Neural cell (in vitro differentiated cells): ENCODE measurements at regions not wholly inside any gene's neighbourhood (a gene's known extent, or its start where the extent isn't known, plus 50 kb on each side); places are given as distances from the start of the nearest gene placed in this dataset.

Experiments used
- H2AFZ ChIP-seq: fragments of 200-600, 300-800 bp; sonication (generic), shearing (Covaris generic); 2 replicates; pipeline ENCODE4 v1.6.0; 2014; ENCODE audit warnings: low read depth, mild to moderate bottlenecking, antibody characterized with exemption, low read length, moderate library complexity
- H3F3A ChIP-seq: fragments of 200-600 bp; shearing (Covaris generic); 2 replicates; pipeline ENCODE4 v1.6.1; 2016; ENCODE audit warnings: mild to moderate bottlenecking, moderate library complexity, mixed read lengths, antibody characterized with exemption, low read length; ENCODE audit not compliant: insufficient read depth, poor library complexity, severe bottlenecking
- H3K27ac ChIP-seq: fragments of 200-600, 300-800 bp; sonication (generic), shearing (Covaris generic); 2 replicates; pipeline ENCODE4 v1.5.1; 2014; ENCODE audit warnings: mild to moderate bottlenecking, low read length, moderate library complexity
- H3K27me3 ChIP-seq: fragments of 300-800, 200-600 bp; sonication (generic), shearing (Covaris generic); 2 replicates; pipeline ENCODE4 v1.6.0; 2014; ENCODE audit warnings: mild to moderate bottlenecking, low read depth, low read length, moderate library complexity; ENCODE audit not compliant: insufficient read depth
- H3K36me3 ChIP-seq: fragments of 300-800, 200-600 bp; sonication (generic), shearing (Covaris generic); 2 replicates; pipeline ENCODE4 v1.5.1; 2014; ENCODE audit warnings: mild to moderate bottlenecking, antibody characterized with exemption, low read length, moderate library complexity; ENCODE audit not compliant: insufficient read depth
- H3K4me2 ChIP-seq: fragments of 300-800, 200-600 bp; sonication (generic), shearing (Covaris generic); 2 replicates; pipeline ENCODE4 v1.6.0; 2014; ENCODE audit warnings: mild to moderate bottlenecking, low read length
- H3K4me3 ChIP-seq: fragments of 300-800, 200-600 bp; sonication (generic), shearing (Covaris generic); 2 replicates; pipeline ENCODE4 v1.5.1; 2014; ENCODE audit warnings: mild to moderate bottlenecking, low read length, moderate library complexity
- H3K79me2 ChIP-seq: fragments of 200-600 bp; shearing (Covaris generic); replicated peaks from 2 replicates; pipeline ENCODE4 v1.6.0; 2014; ENCODE audit warnings: mild to moderate bottlenecking, low read length, moderate library complexity; ENCODE audit not compliant: insufficient read depth
- H3K9ac ChIP-seq: fragments of 300-800, 200-600 bp; sonication (generic), shearing (Covaris generic); 2 replicates; pipeline ENCODE4 v1.6.1; 2016; ENCODE audit warnings: mild to moderate bottlenecking, low read length, mixed read lengths
- H3K9me2 ChIP-seq: fragments of 200-600 bp; shearing (Covaris generic); 2 replicates; pipeline ENCODE4 v1.6.1; 2016; ENCODE audit warnings: mild to moderate bottlenecking, low read length, mixed read lengths; ENCODE audit not compliant: insufficient read depth
- H3K9me3 ChIP-seq: fragments of 200-600, 300-800 bp; sonication (generic), shearing (Covaris generic); 2 replicates; pipeline ENCODE4 v1.6.1; 2016; ENCODE audit warnings: mild to moderate bottlenecking, mixed run types, low read length, moderate library complexity, mixed read lengths
- H4K20me1 ChIP-seq: fragments of 200-600 bp; shearing (Covaris generic); 2 replicates; pipeline ENCODE4 v1.6.1; 2016; ENCODE audit warnings: mild to moderate bottlenecking, mixed run types; ENCODE audit not compliant: insufficient read depth
- EP300 ChIP-seq: fragments of 450-650 bp; conservative IDR thresholded peaks from 2 replicates; pipeline ENCODE4 v1.6.1; 2014; ENCODE audit warnings: antibody characterized with exemption, mild to moderate bottlenecking, moderate library complexity; ENCODE audit not compliant: poor library complexity, severe bottlenecking
- EZH2 ChIP-seq: fragments of 200-600, 300-800 bp; shearing (Covaris generic), sonication (generic); IDR thresholded peaks from 2 replicates; pipeline ENCODE4 v1.6.1; 2014; ENCODE audit warnings: antibody characterized with exemption, low read length, borderline replicate concordance, mild to moderate bottlenecking; ENCODE audit not compliant: insufficient read depth, poor library complexity, severe bottlenecking
- MXI1 ChIP-seq: fragments of 450-650 bp; conservative IDR thresholded peaks from 2 replicates; pipeline ENCODE4 v1.6.1; 2014; ENCODE audit warnings: antibody characterized with exemption, mild to moderate bottlenecking; ENCODE audit not compliant: poor library complexity, severe bottlenecking
- POLR2AphosphoS5 ChIP-seq: IDR thresholded peaks from 2 replicates; pipeline ENCODE4 v1.6.1; 2012
- RAD21 ChIP-seq: fragments of 450-650 bp; conservative IDR thresholded peaks from 2 replicates; pipeline ENCODE4 v1.6.1; 2014; ENCODE audit warnings: antibody characterized with exemption, mild to moderate bottlenecking, moderate library complexity
- SMC3 ChIP-seq: fragments of 450-650 bp; conservative IDR thresholded peaks from 2 replicates; pipeline ENCODE4 v1.6.1; 2014; ENCODE audit warnings: antibody characterized with exemption, mild to moderate bottlenecking, moderate library complexity; ENCODE audit not compliant: poor library complexity
- TAF1 ChIP-seq: IDR thresholded peaks from 2 replicates; pipeline ENCODE4 v1.6.1; 2012; ENCODE audit warnings: low read depth
- TF ChIP-seq, protein P1 (sequence below): fragments of 450-650 bp; IDR thresholded peaks from 2 replicates; pipeline ENCODE4 v1.5.1; 2014; ENCODE audit warnings: antibody characterized with exemption, mild to moderate bottlenecking, moderate library complexity; ENCODE audit not compliant: poor library complexity, severe bottlenecking
- TF ChIP-seq, protein P2 (sequence below): IDR thresholded peaks from 2 replicates; pipeline ENCODE4 v1.6.1; 2012; ENCODE audit warnings: borderline replicate concordance

DNA sequence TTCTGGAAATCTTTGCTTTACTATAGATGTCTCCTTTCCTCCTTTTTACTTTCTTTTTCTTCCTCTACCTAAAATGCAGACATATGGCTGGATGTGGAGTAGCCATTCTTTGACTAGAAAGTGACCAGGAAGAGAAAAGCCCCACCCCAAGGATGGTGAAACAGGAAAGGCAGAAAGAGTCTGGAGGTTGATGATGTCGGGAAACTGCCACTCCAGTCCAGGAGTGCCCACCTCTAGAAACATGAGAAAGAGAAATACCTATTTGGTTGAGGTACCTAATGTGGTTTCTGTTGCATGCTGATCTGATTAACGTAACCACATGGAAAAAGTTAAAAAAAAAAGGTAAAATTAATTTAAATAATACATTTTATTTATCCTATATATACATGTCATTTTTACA lies 55.2 kb upstream of the SSR3 start:
- no peaks in the 10 kb centered on the region for H3K36me3 ChIP-seq
- no peaks in the 10 kb centered on the region for H3K9me3 ChIP-seq
- no peak overlapping the region for H3K4me3 ChIP-seq
- no peak overlapping the region for H3K4me2 ChIP-seq
- H2AFZ ChIP-seq: no peak overlapping the region
- H3K79me2 ChIP-seq: no peaks in the 10 kb centered on the region
- no peak overlapping the region for H3K9ac ChIP-seq
- H3K9me2 ChIP-seq: no peaks in the 10 kb centered on the region
- no peaks in the 10 kb centered on the region for H3K27me3 ChIP-seq
- H4K20me1 ChIP-seq: no peaks in the 10 kb centered on the region
- TF ChIP-seq POLR2AphosphoS5 (no peak), EZH2 (no peak), EP300 (no peak), TAF1 (no peak), SMC3 (no peak), MXI1 (no peak), RAD21 (no peak)
- TF ChIP-seq, protein P1, sequence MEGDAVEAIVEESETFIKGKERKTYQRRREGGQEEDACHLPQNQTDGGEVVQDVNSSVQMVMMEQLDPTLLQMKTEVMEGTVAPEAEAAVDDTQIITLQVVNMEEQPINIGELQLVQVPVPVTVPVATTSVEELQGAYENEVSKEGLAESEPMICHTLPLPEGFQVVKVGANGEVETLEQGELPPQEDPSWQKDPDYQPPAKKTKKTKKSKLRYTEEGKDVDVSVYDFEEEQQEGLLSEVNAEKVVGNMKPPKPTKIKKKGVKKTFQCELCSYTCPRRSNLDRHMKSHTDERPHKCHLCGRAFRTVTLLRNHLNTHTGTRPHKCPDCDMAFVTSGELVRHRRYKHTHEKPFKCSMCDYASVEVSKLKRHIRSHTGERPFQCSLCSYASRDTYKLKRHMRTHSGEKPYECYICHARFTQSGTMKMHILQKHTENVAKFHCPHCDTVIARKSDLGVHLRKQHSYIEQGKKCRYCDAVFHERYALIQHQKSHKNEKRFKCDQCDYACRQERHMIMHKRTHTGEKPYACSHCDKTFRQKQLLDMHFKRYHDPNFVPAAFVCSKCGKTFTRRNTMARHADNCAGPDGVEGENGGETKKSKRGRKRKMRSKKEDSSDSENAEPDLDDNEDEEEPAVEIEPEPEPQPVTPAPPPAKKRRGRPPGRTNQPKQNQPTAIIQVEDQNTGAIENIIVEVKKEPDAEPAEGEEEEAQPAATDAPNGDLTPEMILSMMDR: no peak
- TF ChIP-seq, protein P2, sequence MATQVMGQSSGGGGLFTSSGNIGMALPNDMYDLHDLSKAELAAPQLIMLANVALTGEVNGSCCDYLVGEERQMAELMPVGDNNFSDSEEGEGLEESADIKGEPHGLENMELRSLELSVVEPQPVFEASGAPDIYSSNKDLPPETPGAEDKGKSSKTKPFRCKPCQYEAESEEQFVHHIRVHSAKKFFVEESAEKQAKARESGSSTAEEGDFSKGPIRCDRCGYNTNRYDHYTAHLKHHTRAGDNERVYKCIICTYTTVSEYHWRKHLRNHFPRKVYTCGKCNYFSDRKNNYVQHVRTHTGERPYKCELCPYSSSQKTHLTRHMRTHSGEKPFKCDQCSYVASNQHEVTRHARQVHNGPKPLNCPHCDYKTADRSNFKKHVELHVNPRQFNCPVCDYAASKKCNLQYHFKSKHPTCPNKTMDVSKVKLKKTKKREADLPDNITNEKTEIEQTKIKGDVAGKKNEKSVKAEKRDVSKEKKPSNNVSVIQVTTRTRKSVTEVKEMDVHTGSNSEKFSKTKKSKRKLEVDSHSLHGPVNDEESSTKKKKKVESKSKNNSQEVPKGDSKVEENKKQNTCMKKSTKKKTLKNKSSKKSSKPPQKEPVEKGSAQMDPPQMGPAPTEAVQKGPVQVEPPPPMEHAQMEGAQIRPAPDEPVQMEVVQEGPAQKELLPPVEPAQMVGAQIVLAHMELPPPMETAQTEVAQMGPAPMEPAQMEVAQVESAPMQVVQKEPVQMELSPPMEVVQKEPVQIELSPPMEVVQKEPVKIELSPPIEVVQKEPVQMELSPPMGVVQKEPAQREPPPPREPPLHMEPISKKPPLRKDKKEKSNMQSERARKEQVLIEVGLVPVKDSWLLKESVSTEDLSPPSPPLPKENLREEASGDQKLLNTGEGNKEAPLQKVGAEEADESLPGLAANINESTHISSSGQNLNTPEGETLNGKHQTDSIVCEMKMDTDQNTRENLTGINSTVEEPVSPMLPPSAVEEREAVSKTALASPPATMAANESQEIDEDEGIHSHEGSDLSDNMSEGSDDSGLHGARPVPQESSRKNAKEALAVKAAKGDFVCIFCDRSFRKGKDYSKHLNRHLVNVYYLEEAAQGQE: no peak
- no peaks in the 10 kb centered on the region for H3F3A ChIP-seq
- no peak overlapping the region for H3K27ac ChIP-seq

DNA sequence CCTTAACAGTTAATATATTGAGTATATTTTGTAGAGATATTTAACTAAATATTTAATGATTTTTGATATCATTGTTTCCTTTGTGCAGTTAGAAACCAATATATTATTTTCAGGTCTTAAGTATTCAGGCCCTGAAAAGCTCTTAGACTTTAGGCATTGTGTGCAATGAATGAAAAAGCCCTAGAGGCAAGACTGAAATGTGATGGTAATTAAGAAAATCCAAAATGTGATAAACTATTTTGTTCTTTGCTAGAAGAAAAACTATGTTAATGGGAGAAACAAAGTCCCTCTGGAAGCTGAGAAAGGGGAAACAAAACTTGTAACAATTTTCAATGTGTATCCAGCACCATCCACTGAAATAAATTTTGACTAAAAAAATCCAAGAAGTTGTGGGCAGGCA lies 54.6 kb upstream of the SSR3 start:
- Histone ChIP-seq H3K79me2 (no peaks in the 10 kb centered on the region), H3K4me2 (no peak overlapping the region), H3K36me3 (no peaks in the 10 kb centered on the region), H3K4me3 (no peak overlapping the region), H3K9me2 (no peaks in the 10 kb centered on the region), H3K9ac (no peak overlapping the region), H3K9me3 (no peaks in the 10 kb centered on the region), H2AFZ (no peak overlapping the region), H4K20me1 (no peaks in the 10 kb centered on the region), H3K27me3 (no peaks in the 10 kb centered on the region), H3F3A (no peaks in the 10 kb centered on the region), H3K27ac (no peak overlapping the region)
- TF ChIP-seq, protein P1: no peak
- no peak for TF ChIP-seq MXI1
- no peak for TF ChIP-seq TAF1
- TF ChIP-seq EP300: no peak
- TF ChIP-seq SMC3: no peak
- no peak for TF ChIP-seq EZH2
- TF ChIP-seq RAD21: no peak
- TF ChIP-seq, protein P2: no peak
- no peak for TF ChIP-seq POLR2AphosphoS5
